ENCODE measurements at regions not wholly inside any gene's neighbourhood (a gene's known extent, or its start where the extent isn't known, plus 50 kb on each side); places are given as distances from the start of the nearest gene placed in this dataset.

DNA sequence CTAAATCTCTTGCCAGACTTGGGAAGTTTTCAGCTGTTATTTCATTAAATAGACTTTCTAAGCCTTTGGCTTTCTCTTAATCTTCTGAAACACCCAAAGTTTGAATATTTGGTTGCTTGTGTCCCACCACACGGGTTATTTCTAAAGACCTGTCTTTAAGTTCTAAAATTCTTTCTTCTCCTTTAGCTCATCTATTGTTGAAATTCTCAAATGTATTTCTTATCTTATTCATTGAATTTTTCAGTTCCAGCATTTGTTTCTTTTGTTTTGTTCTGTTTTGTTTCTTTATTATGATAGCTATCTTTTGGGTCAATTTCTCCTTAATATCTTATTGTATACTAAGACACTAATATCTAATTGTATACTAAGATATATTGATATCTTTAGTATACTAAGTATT, 97.0 kb downstream of the ARRDC4 start:
- TF ChIP-seq, protein P1, sequence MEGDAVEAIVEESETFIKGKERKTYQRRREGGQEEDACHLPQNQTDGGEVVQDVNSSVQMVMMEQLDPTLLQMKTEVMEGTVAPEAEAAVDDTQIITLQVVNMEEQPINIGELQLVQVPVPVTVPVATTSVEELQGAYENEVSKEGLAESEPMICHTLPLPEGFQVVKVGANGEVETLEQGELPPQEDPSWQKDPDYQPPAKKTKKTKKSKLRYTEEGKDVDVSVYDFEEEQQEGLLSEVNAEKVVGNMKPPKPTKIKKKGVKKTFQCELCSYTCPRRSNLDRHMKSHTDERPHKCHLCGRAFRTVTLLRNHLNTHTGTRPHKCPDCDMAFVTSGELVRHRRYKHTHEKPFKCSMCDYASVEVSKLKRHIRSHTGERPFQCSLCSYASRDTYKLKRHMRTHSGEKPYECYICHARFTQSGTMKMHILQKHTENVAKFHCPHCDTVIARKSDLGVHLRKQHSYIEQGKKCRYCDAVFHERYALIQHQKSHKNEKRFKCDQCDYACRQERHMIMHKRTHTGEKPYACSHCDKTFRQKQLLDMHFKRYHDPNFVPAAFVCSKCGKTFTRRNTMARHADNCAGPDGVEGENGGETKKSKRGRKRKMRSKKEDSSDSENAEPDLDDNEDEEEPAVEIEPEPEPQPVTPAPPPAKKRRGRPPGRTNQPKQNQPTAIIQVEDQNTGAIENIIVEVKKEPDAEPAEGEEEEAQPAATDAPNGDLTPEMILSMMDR (IDR thresholded peaks at IDR 0.05 in 8 of 11, conservative IDR thresholded peaks at IDR 0.05 in 3 of 11): no peak
- no peak for TF ChIP-seq POLR2A (IDR thresholded peaks at IDR 0.05)
- TF ChIP-seq POLR2AphosphoS5 (IDR thresholded peaks at IDR 0.05): no peak

Measured in spleen (tissue), 7 donors.